ENCODE measurements at regions not wholly inside any gene's neighbourhood (a gene's known extent, or its start where the extent isn't known, plus 50 kb on each side); places are given as distances from the start of the nearest gene placed in this dataset.

DNA sequence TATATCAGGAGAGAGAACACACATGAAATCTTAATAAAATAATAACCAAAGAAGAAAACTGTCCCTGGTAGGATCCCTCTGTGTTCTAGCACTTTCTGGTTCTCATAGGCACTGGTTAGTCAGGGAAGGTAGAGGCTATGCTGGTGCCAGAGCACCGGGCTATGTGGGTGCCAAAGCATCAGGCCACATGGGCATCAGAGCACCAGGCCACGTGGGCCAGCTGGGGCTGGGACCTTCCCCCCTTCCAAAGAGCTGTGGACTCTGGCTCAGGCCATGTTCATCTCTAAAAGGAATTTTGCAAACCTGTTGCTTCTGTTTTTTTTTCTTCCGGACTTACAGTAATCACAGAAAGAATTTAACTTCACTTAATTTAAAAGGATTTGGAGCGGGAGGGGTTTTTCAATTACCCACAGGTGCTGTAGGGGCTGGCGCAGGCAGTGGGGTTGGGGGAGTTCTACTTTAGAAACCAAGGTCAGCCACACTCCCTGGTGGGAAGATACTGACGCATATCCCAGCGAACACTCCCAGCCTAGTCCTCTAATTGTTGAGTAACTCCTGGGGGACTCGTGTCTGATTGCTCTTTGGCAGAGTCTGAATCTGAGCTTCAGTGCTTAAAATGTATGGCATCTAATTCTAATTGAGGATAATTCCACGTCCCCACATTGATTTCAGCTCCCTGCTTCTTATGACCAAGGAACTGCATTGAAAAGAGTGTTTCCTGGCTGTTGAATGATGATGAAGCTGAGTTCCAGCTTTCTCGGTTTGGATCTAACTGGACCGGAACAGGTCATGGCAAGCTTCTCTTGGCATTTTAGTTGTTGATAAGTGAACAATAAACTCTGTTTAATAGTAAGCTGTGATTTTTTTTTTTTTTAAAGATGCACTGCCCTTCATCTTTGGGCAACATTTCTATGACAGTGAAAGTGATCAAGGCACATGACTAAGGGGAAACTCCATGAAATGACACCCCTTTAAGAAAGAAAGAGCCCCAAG, 110.7 kb upstream of the FZD8 start (continued):
- no peak for TF ChIP-seq RFX5 (IDR thresholded peaks at IDR 0.05; ENCODE audit: low read depth, low read length)

DNA sequence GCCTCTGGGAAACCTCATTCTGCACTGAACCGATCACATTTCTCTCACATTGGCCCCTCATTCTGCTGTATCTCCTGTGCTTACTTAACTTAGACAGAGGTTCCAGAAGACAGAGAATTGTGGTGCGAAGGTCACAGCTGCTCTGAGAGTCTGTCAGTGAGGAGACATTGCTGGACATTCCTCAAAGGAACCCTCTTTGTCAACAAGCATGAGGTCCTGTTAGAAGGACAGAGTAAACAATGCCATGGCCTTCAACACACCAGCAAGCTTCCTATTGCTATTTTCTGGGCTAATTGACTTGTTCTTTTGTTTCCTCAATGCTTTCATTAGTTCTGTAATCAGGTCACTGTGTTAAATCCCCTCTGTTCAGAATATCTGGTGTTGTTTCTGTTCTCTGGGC, 109.3 kb upstream of the FZD8 start:
- ChIA-PET CTCF (no interaction called here), POLR2A (ENCODE audit: unreplicated experiment) (no interaction called here)
- intact Hi-C loops (cut with micrococcal nuclease) = no loop called here
- Histone ChIP-seq H3K14ac (replicated peaks; ENCODE audit: low read depth, low read length) (no peak overlapping the region), H2AFZ (replicated peaks; ENCODE audit: low read length, poor library complexity) (no peak overlapping the region), H2BK15ac (ENCODE audit: low read depth, low read length) (no peak overlapping the region), H3K18ac (ENCODE audit: low read depth, low read length) (no peak overlapping the region), H2BK5ac (ENCODE audit: low read depth, low read length, poor library complexity, severe bottlenecking) (no peak overlapping the region), H3K4me3 (ENCODE audit: insufficient read depth, low read depth, low read length) (no peak overlapping the region), H3K27me3 (ENCODE audit: control insufficient read depth, insufficient read depth, low read length) (peaks cover 6% of the 10 kb centered on the region), H2AK9ac (replicated peaks; ENCODE audit: low read depth, low read length, poor library complexity) (no peak overlapping the region), H3K56ac (ENCODE audit: extremely low read depth, insufficient read depth, low read length) (no peak overlapping the region), H3K9me3 (ENCODE audit: control insufficient read depth, insufficient read depth, low read length) (no peaks in the 10 kb centered on the region), H2AK5ac (ENCODE audit: low read depth, low read length) (no peak overlapping the region), H3K27ac (ENCODE audit: insufficient read depth, low read length) (no peak overlapping the region), H3K36me3 (ENCODE audit: control insufficient read depth, insufficient read depth, low read length) (no peaks in the 10 kb centered on the region), H3K4me2 (ENCODE audit: low read depth, low read length) (no peak overlapping the region), H2BK20ac (ENCODE audit: low read depth, low read length) (no peak overlapping the region), H3K4ac (ENCODE audit: low read depth, low read length) (no peak overlapping the region), H4K5ac (ENCODE audit: low read depth, low read length) (no peak overlapping the region), H4K91ac (ENCODE audit: insufficient read depth, low read depth, low read length) (no peak overlapping the region), H3K9me1 (ENCODE audit: insufficient read depth, low read length) (no peaks in the 10 kb centered on the region), H3K4me1 (ENCODE audit: control insufficient read depth, insufficient read depth, low read length) (no peaks in the 10 kb centered on the region), H4K20me1 (ENCODE audit: insufficient read depth, low read length) (no peaks in the 10 kb centered on the region), H3K79me1 (ENCODE audit: low read depth in 1 of 2, low read length in 2 of 2) (no peaks in the 10 kb centered on the region), H3K23ac (ENCODE audit: low read depth, low read length) (no peak overlapping the region), H2BK120ac (ENCODE audit: low read depth, low read length) (no peak overlapping the region), H4K8ac (ENCODE audit: low read depth in 2 of 2, low read length in 2 of 2) (no peak overlapping the region), H3K9ac (ENCODE audit: low read depth, low read length) (no peak overlapping the region)
- dilution Hi-C loops (cut with HindIII; ENCODE audit: low sequenced_read_pairs, unreplicated experiment) = no loop called here
- no peak for ATAC-seq (ENCODE audit: low read depth)
- BruUV-seq (replicated peaks) = no TSS peak
- no peak for DNase-seq
- in situ Hi-C loops (cut with MboI; ENCODE audit: low sequenced_read_pairs) = no loop called here
- 59% methylated on average over 2 of the region's 2 CpGs; no CpG with 5 or more reads in 1 of the 2 experiments for WGBS, 2 experiments (ENCODE audit: extremely low coverage in 2 of 2, insufficient read length in 1 of 2)
- TF ChIP-seq, protein P1, sequence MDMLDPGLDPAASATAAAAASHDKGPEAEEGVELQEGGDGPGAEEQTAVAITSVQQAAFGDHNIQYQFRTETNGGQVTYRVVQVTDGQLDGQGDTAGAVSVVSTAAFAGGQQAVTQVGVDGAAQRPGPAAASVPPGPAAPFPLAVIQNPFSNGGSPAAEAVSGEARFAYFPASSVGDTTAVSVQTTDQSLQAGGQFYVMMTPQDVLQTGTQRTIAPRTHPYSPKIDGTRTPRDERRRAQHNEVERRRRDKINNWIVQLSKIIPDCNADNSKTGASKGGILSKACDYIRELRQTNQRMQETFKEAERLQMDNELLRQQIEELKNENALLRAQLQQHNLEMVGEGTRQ (IDR thresholded peaks at IDR 0.05; ENCODE audit: low read depth, low read length) = no peak
- TF ChIP-seq RFX5 (IDR thresholded peaks at IDR 0.05; ENCODE audit: low read depth, low read length) (no peak), CHD1 (IDR thresholded peaks at IDR 0.05; ENCODE audit: low read depth, low read length) (no peak), FOS (IDR thresholded peaks at IDR 0.05; ENCODE audit: low read depth, low read length) (no peak), SMC3 (IDR thresholded peaks at IDR 0.05; ENCODE audit: low read depth, low read length) (no peak), CEBPB (IDR thresholded peaks at IDR 0.05; ENCODE audit: low read depth, low read length) (no peak), MAFK (IDR thresholded peaks at IDR 0.05; ENCODE audit: low read depth, low read length) (no peak), RCOR1 (IDR thresholded peaks at IDR 0.05; ENCODE audit: insufficient replicate concordance, low read length) (no peak), POLR2A (IDR thresholded peaks at IDR 0.05; ENCODE audit: low read depth, low read length) (no peak), MAZ (IDR thresholded peaks at IDR 0.05; ENCODE audit: borderline replicate concordance, low read depth, low read length) (no peak), RAD21 (IDR thresholded peaks at IDR 0.05; ENCODE audit: low read length) (no peak)
- TF ChIP-seq, protein P2, sequence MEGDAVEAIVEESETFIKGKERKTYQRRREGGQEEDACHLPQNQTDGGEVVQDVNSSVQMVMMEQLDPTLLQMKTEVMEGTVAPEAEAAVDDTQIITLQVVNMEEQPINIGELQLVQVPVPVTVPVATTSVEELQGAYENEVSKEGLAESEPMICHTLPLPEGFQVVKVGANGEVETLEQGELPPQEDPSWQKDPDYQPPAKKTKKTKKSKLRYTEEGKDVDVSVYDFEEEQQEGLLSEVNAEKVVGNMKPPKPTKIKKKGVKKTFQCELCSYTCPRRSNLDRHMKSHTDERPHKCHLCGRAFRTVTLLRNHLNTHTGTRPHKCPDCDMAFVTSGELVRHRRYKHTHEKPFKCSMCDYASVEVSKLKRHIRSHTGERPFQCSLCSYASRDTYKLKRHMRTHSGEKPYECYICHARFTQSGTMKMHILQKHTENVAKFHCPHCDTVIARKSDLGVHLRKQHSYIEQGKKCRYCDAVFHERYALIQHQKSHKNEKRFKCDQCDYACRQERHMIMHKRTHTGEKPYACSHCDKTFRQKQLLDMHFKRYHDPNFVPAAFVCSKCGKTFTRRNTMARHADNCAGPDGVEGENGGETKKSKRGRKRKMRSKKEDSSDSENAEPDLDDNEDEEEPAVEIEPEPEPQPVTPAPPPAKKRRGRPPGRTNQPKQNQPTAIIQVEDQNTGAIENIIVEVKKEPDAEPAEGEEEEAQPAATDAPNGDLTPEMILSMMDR (conservative IDR thresholded peaks at IDR 0.05; ENCODE audit: low read depth, low read length) = no peak
- TF ChIP-seq, protein P3, sequence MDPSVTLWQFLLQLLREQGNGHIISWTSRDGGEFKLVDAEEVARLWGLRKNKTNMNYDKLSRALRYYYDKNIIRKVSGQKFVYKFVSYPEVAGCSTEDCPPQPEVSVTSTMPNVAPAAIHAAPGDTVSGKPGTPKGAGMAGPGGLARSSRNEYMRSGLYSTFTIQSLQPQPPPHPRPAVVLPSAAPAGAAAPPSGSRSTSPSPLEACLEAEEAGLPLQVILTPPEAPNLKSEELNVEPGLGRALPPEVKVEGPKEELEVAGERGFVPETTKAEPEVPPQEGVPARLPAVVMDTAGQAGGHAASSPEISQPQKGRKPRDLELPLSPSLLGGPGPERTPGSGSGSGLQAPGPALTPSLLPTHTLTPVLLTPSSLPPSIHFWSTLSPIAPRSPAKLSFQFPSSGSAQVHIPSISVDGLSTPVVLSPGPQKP (IDR thresholded peaks at IDR 0.05; ENCODE audit: borderline replicate concordance, low read depth, low read length) = no peak

All from IMR-90 (cell line).